HEK293 (cell line): ENCODE measurements at regions not wholly inside any gene's neighbourhood (a gene's known extent, or its start where the extent isn't known, plus 50 kb on each side); places are given as distances from the start of the nearest gene placed in this dataset.

Experiments used
- ZNF248 ChIP-seq: fragments of 450-650 bp; formaldehyde crosslinking; IDR thresholded peaks from 2 replicates; pipeline ENCODE4 v1.5.1; 2017; ENCODE audit warnings: missing biosample characterization, missing genetic modification characterization
- ZNF274 ChIP-seq, 2 experiments: fragments of 200-500 bp in 1 of 2; fragments of 450-650 bp in 1 of 2; sonication (Bioruptor generic) in 1 of 2; formaldehyde crosslinking in 1 of 2; IDR thresholded peaks; 2 replicates each; pipeline versions ENCODE4 v1.5.1 to v1.6.1; 2014 to 2016; ENCODE audit warnings: borderline replicate concordance in 1 of 2, inconsistent platforms in 1 of 2, low read length in 1 of 2, missing biosample characterization in 1 of 2, missing genetic modification characterization in 1 of 2

DNA sequence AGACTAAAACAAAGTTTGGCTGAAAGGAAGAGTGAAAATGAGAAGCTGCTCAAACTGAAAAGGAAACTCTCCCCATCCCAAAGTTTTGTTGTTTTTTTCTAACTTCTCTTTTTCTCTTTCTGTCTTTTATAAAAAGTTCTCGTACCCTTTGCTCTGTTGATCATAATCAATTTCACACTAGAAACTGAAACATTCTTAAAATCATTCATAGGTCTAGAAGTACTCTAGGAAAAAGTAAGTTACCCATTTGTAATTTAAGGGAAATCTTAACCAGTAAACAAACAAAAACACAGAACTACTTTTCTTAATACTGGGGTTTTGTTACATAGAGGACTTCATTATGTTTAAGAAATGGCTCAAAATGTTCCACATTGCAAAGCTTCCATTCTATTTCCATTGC, 339.8 kb downstream of the SEMA3D start:
- TF ChIP-seq ZNF248 (tag by site-specific recombination) (no peak), ZNF274 (IDR thresholded peaks at IDR 0.05; ENCODE audit: low read length) (no peak), ZNF274 (tag by site-specific recombination; IDR thresholded peaks at IDR 0.05; ENCODE audit: borderline replicate concordance) (no peak)
